GM19438 (cell line): ENCODE measurements at regions not wholly inside any gene's neighbourhood (a gene's known extent, or its start where the extent isn't known, plus 50 kb on each side); places are given as distances from the start of the nearest gene placed in this dataset.
"Not testable (repeated sequence)": the region's sequence is repeated elsewhere in the genome, so short reads cannot be mapped to it uniquely, and the experiment has no call there.

Experiments
- ATAC-seq: cut with Tn5 transposase; IDR thresholded peaks from one replicate; pipeline ENCODE4 v1.9.1; 2021; ENCODE audit warnings: low read depth; ENCODE audit not compliant: unreplicated experiment

- ATAC-seq: no peak
These were observed 101.4 kb upstream of the SOX2 start for GRCh38 chr3:181610083-181610972.

DNA sequence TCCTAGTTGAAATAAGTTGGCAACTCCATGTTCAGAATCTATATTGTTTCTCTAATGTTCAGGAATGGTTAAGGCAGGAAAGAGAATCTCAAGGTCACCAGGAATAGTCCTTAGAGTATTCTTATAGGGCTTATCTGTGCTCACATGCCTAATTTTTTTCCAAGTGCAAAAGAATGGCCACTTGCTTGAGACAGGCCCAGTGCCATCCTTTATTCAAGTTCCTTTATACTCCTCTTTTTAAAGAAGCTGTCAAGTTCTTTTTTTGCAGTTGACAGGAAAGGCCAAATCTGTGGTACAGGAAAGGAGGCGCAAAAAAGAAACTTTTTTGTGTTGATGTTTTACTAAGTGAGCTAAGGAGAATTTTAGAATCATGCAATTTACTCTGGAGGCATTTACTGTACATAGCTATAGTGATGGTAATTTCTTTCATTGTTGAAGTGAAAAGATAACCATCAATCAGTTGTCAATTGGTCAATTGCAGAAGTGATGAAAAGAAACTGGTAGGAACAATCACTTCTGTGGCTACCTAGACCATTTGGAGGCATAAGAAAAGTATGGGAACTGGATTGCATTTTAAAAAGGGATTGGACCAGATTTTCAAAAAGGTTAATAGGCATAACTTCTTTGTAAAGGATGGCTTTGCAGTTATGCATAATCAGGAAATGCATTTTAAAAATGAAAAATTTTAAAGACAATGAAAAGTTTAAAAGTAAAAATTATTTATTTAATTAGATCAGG, 102.5 kb upstream of the SOX2 start:
- ATAC-seq: no peak

GRCh38 chr3:181604267-181604666, 107.5 kb upstream of the SOX2 start:
- ATAC-seq: no peak

GRCh38 chr3:181596126-181596525, 115.6 kb upstream of the SOX2 start:
- ATAC-seq: no peak

GRCh38 chr3:181590939-181591338, 120.8 kb upstream of the SOX2 start:
- not testable (repeated sequence) for ATAC-seq

GRCh38 chr3:181582619-181583018, 129.1 kb upstream of the SOX2 start:
- no peak for ATAC-seq

DNA sequence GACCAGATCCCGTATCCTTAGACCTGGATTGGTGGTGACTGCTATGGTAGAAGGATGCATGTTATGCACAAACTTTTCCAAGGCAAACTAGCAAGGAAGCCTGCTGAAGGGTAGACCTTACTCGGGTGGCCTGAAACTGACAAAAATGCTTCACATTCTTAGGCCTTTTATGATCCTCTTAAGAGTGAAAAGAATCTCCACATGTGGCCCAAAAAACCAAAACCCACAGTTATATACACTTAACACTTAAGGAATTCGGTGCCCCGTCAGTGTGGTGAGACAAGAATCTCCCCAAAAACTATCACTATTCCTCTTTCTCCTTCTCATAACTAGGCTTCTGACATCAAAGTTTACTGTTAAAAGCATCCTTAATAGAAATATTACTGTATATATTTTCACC, 130.1 kb upstream of the SOX2 start:
- ATAC-seq: no peak

DNA sequence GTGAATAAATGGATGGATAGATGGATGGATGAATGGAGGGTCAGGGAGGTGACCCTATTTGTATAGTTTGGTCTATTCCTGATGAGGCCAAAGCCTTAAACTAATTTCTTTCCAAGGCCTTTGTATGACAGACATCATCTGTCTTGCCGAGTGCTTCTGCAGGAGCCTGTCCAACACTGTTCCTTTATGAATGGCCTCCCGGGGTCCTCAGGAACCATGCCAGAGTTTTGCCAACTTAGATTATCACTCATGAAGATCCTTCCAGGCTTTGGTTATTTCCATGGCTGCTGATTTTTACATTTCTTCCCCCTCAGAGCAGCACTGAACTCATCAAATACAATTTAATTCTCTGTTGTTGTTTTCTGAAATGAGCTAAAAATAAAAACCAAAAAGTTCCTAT, 133.0 kb upstream of the SOX2 start:
- ATAC-seq: no peak

- ATAC-seq: no peak
These were observed 139.3 kb upstream of the SOX2 start for GRCh38 chr3:181572432-181572831.

- no peak for ATAC-seq
These were observed 141.3 kb upstream of the SOX2 start for GRCh38 chr3:181570472-181570871.

DNA sequence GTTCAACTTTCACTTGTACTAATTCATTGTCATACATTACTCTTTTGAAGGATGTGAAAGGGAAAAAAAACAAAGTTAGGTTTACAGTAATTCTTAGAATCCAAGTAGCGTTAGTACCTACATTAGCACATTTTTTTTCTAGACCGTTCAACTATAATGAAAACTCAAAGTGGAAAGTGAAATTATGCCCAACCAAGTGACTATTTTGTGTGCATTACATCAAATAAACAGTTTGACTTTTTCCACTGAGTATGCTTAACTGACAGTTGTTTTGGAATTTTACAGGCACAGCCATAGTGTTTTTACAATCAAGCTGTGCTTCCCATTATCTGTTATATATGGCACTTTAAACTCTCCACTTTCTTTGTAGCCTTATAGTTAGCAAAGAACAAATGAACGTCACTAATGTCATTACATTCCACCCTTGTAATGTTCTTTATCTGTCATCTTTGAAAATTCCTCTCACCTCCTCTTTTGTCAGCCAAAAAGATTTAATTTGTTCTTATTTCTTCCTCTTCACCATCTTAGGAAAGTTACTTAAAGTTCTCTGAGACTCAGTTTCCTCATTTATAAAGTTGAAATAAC, 142.3 kb upstream of the SOX2 start:
- ATAC-seq: no peak

- no peak for ATAC-seq
These were observed 143.0 kb upstream of the SOX2 start for GRCh38 chr3:181568693-181569092.

GRCh38 chr3:181568248-181568647, 143.5 kb upstream of the SOX2 start:
- ATAC-seq: no peak

DNA sequence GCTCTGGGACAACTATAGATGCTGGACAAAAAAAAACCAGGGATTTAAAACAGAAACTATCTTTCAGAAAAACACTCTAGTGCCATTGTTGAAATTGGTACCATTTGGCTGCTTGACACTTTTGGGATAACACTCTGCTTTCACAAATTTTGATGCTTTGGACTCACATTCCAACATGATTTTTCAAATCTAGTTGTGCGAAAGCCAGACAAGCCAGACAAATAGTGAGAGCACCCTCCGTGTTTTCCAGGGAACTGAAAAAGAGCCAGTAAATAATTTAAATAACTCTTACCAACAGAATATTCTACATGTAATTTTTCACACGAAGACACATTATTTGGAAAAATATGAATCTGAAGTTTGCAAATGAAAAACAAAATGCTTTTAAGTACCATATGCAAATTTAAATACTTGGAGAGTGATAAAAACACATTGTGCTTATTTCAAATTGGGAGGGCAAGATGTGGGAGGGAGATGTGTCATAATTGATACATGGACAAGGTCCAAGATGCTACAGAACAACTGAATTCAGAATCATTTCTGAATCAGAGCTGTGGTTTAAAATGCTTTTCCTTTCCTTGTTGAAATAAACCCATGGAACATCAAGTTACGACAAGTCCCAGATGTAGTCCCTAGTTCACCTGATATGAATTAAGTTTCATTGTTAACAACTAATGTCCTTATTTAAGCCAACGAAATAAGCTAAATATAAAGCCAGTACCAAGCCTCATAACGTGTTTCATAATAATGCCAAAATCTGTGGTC, 144.2 kb upstream of the SOX2 start:
- ATAC-seq: no peak

DNA sequence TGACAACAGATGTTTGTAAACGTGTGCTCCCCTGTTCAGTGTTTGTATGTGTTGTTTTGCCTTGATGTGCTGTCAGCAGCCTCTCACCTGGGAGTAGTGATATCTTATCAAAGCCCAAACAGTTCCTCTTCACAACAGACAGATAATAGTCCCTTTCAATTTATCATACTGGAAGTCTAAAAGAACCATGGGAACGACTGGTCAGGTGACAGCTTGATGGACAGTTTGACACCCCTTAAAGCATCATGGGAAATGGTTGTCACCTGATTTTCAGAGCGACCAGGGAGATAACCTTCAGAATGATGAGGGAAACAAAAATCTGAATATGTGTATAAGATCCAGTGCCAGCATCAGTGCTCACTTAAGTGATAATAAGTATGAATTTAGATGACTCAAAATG, 146.3 kb upstream of the SOX2 start:
- no peak for ATAC-seq

DNA sequence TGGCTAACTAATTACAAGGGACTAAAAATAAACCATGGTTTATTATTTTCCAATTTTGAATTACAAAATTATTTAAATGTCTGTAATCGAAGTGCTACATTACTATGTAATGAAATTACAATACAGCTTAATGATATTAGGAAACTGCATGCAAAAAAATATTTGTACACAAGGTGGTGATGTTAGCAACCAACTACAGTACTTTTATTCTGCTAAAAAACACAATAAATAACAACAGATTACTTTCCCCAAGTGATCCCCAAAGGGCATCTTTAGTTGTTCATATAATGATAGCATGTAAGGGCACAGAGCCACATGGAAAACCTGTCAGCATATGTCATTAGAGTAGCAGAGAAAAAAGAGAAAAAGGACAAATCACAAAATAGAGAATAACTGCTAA, 147.5 kb upstream of the SOX2 start:
- ATAC-seq: no peak

- no peak for ATAC-seq
These were observed 150.3 kb upstream of the SOX2 start for GRCh38 chr3:181561139-181562031.

GRCh38 chr3:181558870-181559269, 152.9 kb upstream of the SOX2 start:
- no peak for ATAC-seq

- ATAC-seq: no peak
These were observed 156.0 kb upstream of the SOX2 start for GRCh38 chr3:181555681-181556080.

- ATAC-seq: no peak
These were observed 157.4 kb upstream of the SOX2 start for GRCh38 chr3:181554233-181554765.
